Gastroesophageal sphincter (tissue), 4 donors: ENCODE measurements at regions not wholly inside any gene's neighbourhood (a gene's known extent, or its start where the extent isn't known, plus 50 kb on each side); places are given as distances from the start of the nearest gene placed in this dataset.

Experiments
- ATAC-seq: fragments of 150-250 bp; one replicate; pipeline ENCODE4 v1.9.1; 2016; ENCODE audit warnings: mild to moderate bottlenecking, moderate library complexity
- H3K27ac ChIP-seq, 4 donors: fragments of 200-600 bp; sonication (generic) in 3 of 4; 1 replicate in 3 of 4; 2 replicates in 1 of 4; pipeline ENCODE4 v1.5.1; 2016 to 2019
- H3K27me3 ChIP-seq: fragments of 200-600 bp; sonication (generic); one replicate; pipeline ENCODE4 v1.5.1; 2019
- H3K36me3 ChIP-seq, 2 donors: fragments of 200-600 bp; sonication (generic); one replicate each; pipeline ENCODE4 v1.5.1; 2019; ENCODE audit warnings: control low read depth in 1 of 2
- H3K4me1 ChIP-seq, 3 donors: fragments of 200-600 bp; sonication (generic); 1 replicate in 2 of 3; 2 replicates in 1 of 3; pipeline ENCODE4 v1.5.1; 2016 to 2019; ENCODE audit warnings: control low read depth in 2 of 3
- H3K4me3 ChIP-seq, 2 donors: fragments of 200-600 bp; sonication (generic); one replicate each; pipeline ENCODE4 v1.5.1; 2019; ENCODE audit warnings: mild to moderate bottlenecking in 1 of 2, moderate library complexity in 1 of 2
- H3K9me3 ChIP-seq, 3 donors: fragments of 200-600 bp; sonication (generic); one replicate each; pipeline ENCODE4 v1.5.1; 2017 to 2019; ENCODE audit warnings: control low read depth in 2 of 3
- EP300 ChIP-seq: sonication (generic); formaldehyde crosslinking; IDR thresholded peaks from one replicate; pipeline ENCODE4 v1.6.1; 2017; ENCODE audit warnings: antibody characterized with exemption, mild to moderate bottlenecking
- POLR2A ChIP-seq, 2 donors: fragments of 450-650 bp; IDR thresholded peaks; one replicate each; pipeline ENCODE4 v1.6.1; 2017; ENCODE audit warnings: antibody characterized with exemption in 2 of 2, mild to moderate bottlenecking in 2 of 2, moderate library complexity in 1 of 2
- POLR2AphosphoS5 ChIP-seq: sonication (generic); formaldehyde crosslinking; IDR thresholded peaks from one replicate; pipeline ENCODE4 v1.6.1; 2017; ENCODE audit warnings: antibody characterized with exemption
- WGBS, 2 donors: methylation state at CpG; one replicate each; pipeline ENCODE4 v1.1.5; 2018; ENCODE audit warnings: low coverage in 1 of 2; 5-methylcytosine and 5-hydroxymethylcytosine counted together
- TF ChIP-seq, protein P1 (sequence below), 4 experiments: fragments of 200-600 bp in 2 of 4; fragments of 450-650 bp in 2 of 4; sonication (generic) in 1 of 4; IDR thresholded peaks; one replicate each; pipeline ENCODE4 v1.5.1; 2017 to 2019; ENCODE audit warnings: antibody characterized with exemption in 4 of 4, mild to moderate bottlenecking in 2 of 4, moderate library complexity in 2 of 4

DNA sequence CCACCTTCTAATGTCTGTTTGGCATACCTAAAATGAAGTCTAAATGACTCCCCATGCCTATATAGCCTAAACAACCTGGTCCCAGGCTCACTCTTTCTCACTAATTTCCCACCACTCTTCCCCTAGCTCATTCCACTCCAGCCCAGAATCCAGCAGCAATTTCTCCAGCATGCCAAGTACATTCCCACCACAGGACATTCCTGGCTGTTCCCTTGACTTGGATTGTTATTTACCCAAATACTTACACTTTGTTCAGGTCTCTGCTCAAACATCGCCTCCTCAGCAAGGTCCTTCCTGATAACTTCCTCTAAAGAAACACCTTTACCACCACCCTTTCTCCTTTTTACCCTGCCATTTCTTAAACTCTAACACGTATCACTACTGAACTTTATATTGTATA lies 743.4 kb downstream of the RPS29 start:
- no peaks in the 10 kb centered on the region for H3K4me1 ChIP-seq
- WGBS, 2 donors = 83 to 84% methylated on average over 2 of the region's 2 CpGs
- H3K36me3 ChIP-seq = no peaks in the 10 kb centered on the region
- no peak overlapping the region for H3K4me3 ChIP-seq
- no peak overlapping the region for H3K27ac ChIP-seq
- no peak for TF ChIP-seq POLR2AphosphoS5
- TF ChIP-seq, protein P1, sequence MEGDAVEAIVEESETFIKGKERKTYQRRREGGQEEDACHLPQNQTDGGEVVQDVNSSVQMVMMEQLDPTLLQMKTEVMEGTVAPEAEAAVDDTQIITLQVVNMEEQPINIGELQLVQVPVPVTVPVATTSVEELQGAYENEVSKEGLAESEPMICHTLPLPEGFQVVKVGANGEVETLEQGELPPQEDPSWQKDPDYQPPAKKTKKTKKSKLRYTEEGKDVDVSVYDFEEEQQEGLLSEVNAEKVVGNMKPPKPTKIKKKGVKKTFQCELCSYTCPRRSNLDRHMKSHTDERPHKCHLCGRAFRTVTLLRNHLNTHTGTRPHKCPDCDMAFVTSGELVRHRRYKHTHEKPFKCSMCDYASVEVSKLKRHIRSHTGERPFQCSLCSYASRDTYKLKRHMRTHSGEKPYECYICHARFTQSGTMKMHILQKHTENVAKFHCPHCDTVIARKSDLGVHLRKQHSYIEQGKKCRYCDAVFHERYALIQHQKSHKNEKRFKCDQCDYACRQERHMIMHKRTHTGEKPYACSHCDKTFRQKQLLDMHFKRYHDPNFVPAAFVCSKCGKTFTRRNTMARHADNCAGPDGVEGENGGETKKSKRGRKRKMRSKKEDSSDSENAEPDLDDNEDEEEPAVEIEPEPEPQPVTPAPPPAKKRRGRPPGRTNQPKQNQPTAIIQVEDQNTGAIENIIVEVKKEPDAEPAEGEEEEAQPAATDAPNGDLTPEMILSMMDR (IDR thresholded peaks at IDR 0.05) = no peak
- TF ChIP-seq POLR2A (IDR thresholded peaks at IDR 0.05) = no peak
- TF ChIP-seq EP300 = no peak
- no peaks in the 10 kb centered on the region for H3K9me3 ChIP-seq
- no peaks in the 10 kb centered on the region for H3K27me3 ChIP-seq
- ATAC-seq = no peak

DNA sequence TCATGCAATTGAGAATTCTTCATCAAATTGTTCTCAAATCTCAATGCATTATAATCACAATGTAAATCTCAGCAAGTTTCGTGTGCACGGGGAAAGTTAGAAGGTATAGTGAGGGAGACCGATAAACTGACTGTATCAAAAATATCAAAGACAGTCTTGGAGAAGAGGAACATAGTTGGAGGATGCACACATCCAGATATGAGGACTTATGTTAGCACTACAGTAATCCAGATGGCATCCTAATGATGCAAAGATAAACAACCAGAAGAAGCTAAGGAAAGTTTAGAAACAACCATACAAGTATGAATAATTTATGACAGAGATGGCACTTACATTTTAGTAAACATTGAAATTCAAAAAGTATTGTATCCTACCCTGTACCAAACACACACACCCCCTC lies 760.1 kb downstream of the RPS29 start:
- ATAC-seq = no peak
- Histone ChIP-seq H3K4me3 (no peak overlapping the region), H3K27me3 (no peaks in the 10 kb centered on the region), H3K27ac (no peak overlapping the region), H3K4me1 (no peaks in the 10 kb centered on the region), H3K9me3 (no peaks in the 10 kb centered on the region), H3K36me3 (no peaks in the 10 kb centered on the region)
- 84 to 96% methylated on average over 3 of the region's 3 CpGs for WGBS, 2 donors
- TF ChIP-seq, protein P1 (IDR thresholded peaks at IDR 0.05) = no peak
- no peak for TF ChIP-seq POLR2AphosphoS5
- TF ChIP-seq POLR2A (IDR thresholded peaks at IDR 0.05) = no peak
- no peak for TF ChIP-seq EP300

DNA sequence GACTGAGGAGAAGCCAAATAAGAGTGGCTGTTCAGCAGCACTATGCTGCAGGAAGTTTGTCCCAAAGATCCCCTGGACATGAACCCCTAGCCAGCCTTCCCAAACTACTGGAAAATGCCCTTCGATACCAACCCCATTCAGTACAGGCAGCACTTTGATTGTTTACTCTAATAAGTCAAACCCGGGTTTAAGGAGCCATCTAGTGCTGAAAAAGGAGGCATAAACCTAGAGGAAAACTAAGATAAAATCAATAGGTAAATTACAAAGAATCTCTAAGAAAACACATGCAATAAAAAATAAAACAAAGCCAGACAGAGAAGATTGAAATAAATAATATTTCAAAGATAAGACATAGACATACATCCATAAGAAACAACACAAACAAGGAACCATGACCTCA lies 771.6 kb downstream of the RPS29 start:
- WGBS, 2 donors = 50% methylated on average over 2 of the region's 2 CpGs; no CpG with 5 or more reads in 1 of the 2 donors
- ATAC-seq = no peak
- no peak for TF ChIP-seq POLR2AphosphoS5
- TF ChIP-seq EP300 = no peak
- TF ChIP-seq, protein P1 (IDR thresholded peaks at IDR 0.05) = no peak
- no peaks in the 10 kb centered on the region for H3K27me3 ChIP-seq
- no peaks in the 10 kb centered on the region for H3K36me3 ChIP-seq
- H3K4me1 ChIP-seq = no peaks in the 10 kb centered on the region
- H3K4me3 ChIP-seq = no peak overlapping the region
- no peaks in the 10 kb centered on the region for H3K9me3 ChIP-seq
- H3K27ac ChIP-seq = no peak overlapping the region

DNA sequence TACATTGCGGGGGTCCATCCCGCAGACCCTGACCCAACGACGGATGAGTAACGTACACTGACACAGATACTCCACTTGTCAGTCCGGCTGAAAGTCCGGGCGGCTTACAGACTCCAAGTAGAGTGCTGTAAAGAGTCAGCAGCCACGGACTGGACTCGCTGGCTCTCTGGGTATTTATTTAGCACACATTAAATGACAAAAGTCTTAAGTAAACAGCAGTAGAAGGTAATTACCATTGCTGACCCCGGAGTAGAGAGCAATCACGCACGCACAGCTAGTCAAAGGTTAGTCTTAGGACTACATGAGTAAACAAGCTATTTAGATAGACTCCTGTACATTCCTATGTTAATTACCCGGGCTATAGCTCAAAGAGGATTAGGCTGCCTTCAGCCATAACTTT lies 780.9 kb downstream of the RPS29 start:
- no peaks in the 10 kb centered on the region for H3K4me1 ChIP-seq
- H3K4me3 ChIP-seq = no peak overlapping the region
- peaks cover 0 to 12% (median 0%) of the 10 kb centered on the region in 3 donors for H3K9me3 ChIP-seq
- no peak for ATAC-seq
- TF ChIP-seq POLR2AphosphoS5 (no peak), POLR2A (IDR thresholded peaks at IDR 0.05) (no peak), EP300 (no peak)
- TF ChIP-seq, protein P1 (IDR thresholded peaks at IDR 0.05) = no peak
- H3K27ac ChIP-seq = no peak overlapping the region
- H3K36me3 ChIP-seq = no peaks in the 10 kb centered on the region
- H3K27me3 ChIP-seq = no peaks in the 10 kb centered on the region
- 61 to 64% methylated on average over 4 to 11 of the region's 14 CpGs for WGBS, 2 donors

DNA sequence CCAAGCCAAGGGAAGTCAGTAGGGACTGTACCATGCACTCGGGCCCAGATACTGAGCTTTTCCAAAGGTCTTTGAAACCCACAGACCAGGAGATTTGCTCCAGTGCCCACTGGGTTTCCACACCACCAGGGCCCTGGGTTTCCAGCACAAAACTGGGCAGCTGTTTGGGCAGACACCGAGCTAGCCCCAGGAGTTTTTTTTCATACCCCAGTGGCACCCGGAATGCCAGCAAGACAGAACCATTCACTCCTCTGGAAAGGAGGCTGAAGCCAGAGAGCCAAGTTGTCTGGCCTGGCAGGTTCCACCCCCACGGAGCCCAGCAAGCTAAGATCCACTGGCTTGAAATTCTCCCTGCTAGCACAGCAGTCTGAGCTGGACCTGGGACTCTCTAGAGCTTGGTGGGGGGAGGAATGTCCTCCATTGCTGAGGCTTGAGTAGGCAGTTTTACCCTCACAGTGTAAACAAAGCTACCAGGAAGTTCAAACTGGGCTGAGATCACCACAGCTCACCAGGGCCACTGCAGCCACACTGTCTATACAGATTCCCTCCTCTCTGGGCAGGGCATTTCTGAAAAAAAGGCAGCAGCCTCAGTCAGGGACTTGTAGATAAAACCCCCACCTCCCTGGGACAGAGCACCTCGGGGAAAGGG lies 793.7 kb downstream of the RPS29 start:
- no peak overlapping the region for H3K27ac ChIP-seq
- no peaks in the 10 kb centered on the region for H3K36me3 ChIP-seq
- no peak for ATAC-seq
- H3K9me3 ChIP-seq = no peaks in the 10 kb centered on the region
- WGBS, 2 donors = 83% methylated on average over 3 of the region's 5 CpGs; no CpG with 5 or more reads in 1 of the 2 donors
- H3K4me3 ChIP-seq = no peak overlapping the region
- no peaks in the 10 kb centered on the region for H3K4me1 ChIP-seq
- TF ChIP-seq, protein P1 (IDR thresholded peaks at IDR 0.05) = no peak
- TF ChIP-seq POLR2AphosphoS5 (no peak), POLR2A (IDR thresholded peaks at IDR 0.05) (no peak), EP300 (no peak)
- H3K27me3 ChIP-seq = no peaks in the 10 kb centered on the region
